Smooth muscle cell (in vitro differentiated cells): ENCODE measurements at regions not wholly inside any gene's neighbourhood (a gene's known extent, or its start where the extent isn't known, plus 50 kb on each side); places are given as distances from the start of the nearest gene placed in this dataset.
A peak's percentile ranks its signal among the peaks of the same experiment; 100 is the strongest.

Source experiments
- DNase-seq: peaks from one replicate; lab custom pipeline; 2025; ENCODE audit not compliant: unreplicated experiment; lab: John Stamatoyannopoulos, UW
- H2AFZ ChIP-seq: fragments of 200-600 bp; sonication (generic); 2 replicates; pipeline ENCODE4 v1.6.0; 2016; ENCODE audit warnings: antibody characterized with exemption, low read depth, mild to moderate bottlenecking
- H3F3A ChIP-seq: fragments of 200-600 bp; sonication (generic); 2 replicates; pipeline ENCODE4 v1.6.0; 2017; ENCODE audit warnings: antibody characterized with exemption, low read depth
- H3K27ac ChIP-seq: fragments of 200-600 bp; sonication (generic); 2 replicates; pipeline ENCODE4 v1.5.1; 2016; ENCODE audit warnings: low read depth, mild to moderate bottlenecking
- H3K27me3 ChIP-seq: fragments of 200-600 bp; sonication (generic); 2 replicates; pipeline ENCODE4 v1.6.1; 2016; ENCODE audit warnings: low read depth, mild to moderate bottlenecking
- H3K36me3 ChIP-seq: fragments of 200-600 bp; sonication (generic); 2 replicates; pipeline ENCODE4 v1.5.1; 2016; ENCODE audit warnings: low read depth
- H3K4me1 ChIP-seq: fragments of 200-600 bp; sonication (generic); 2 replicates; pipeline ENCODE4 v1.5.1; 2016; ENCODE audit warnings: low read depth
- H3K4me2 ChIP-seq: fragments of 200-600 bp; sonication (generic); 2 replicates; pipeline ENCODE4 v1.6.0; 2016; ENCODE audit warnings: mild to moderate bottlenecking
- H3K4me3 ChIP-seq: fragments of 200-600 bp; sonication (generic); 2 replicates; pipeline ENCODE4 v1.5.1; 2016; ENCODE audit warnings: mild to moderate bottlenecking
- H3K79me2 ChIP-seq: fragments of 200-600 bp; sonication (generic); 2 replicates; pipeline ENCODE4 v1.6.0; 2016; ENCODE audit warnings: low read depth, mild to moderate bottlenecking
- H3K9ac ChIP-seq: fragments of 200-600 bp; sonication (generic); 2 replicates; pipeline ENCODE4 v1.6.0; 2016; ENCODE audit warnings: low read depth
- H3K9me3 ChIP-seq: fragments of 200-600 bp; sonication (generic); replicated peaks from 2 replicates; pipeline ENCODE4 v1.5.1; 2016; ENCODE audit warnings: low read depth
- H4K20me1 ChIP-seq: fragments of 200-600 bp; sonication (generic); 2 replicates; pipeline ENCODE4 v1.6.0; 2016; ENCODE audit warnings: low read depth
- CTCF ChIP-seq: fragments of 200-600 bp; sonication (generic); IDR thresholded peaks from 2 replicates; pipeline ENCODE4 v1.5.1; 2017; ENCODE audit warnings: borderline replicate concordance, mild to moderate bottlenecking, antibody characterized with exemption; ENCODE audit not compliant: insufficient read depth, poor library complexity, severe bottlenecking
- WGBS: methylation state at CpG from one replicate; pipeline ENCODE4 v1.1.7; 2016; ENCODE audit warnings: low lambda C conversion rate; 5-methylcytosine and 5-hydroxymethylcytosine counted together

- peak overlapping the region; percentile 8 for H3K27ac ChIP-seq
- no peaks in the 10 kb centered on the region for H3F3A ChIP-seq
- H4K20me1 ChIP-seq, result no peaks in the 10 kb centered on the region
- no peaks in the 10 kb centered on the region for H3K79me2 ChIP-seq
- H3K27me3 ChIP-seq, result no peaks in the 10 kb centered on the region
- no peak overlapping the region for H2AFZ ChIP-seq
- no peak for TF ChIP-seq CTCF
- H3K4me1 ChIP-seq, result no peaks in the 10 kb centered on the region
- H3K4me3 ChIP-seq, result no peak overlapping the region
- no peak for DNase-seq
- no peak overlapping the region for H3K4me2 ChIP-seq
- H3K9ac ChIP-seq, result no peak overlapping the region
- no peaks in the 10 kb centered on the region for H3K9me3 ChIP-seq
- 45% methylated on average over 3 of the region's 3 CpGs for WGBS
- H3K36me3 ChIP-seq, result no peaks in the 10 kb centered on the region
These were observed 184.1 kb upstream of the TP63 start for GRCh38 chr3:189446959-189447560.

GRCh38 chr3:189449084-189449483 is 182.1 kb upstream of the TP63 start:
- Histone ChIP-seq H3K36me3 (no peaks in the 10 kb centered on the region), H3K4me1 (no peaks in the 10 kb centered on the region), H3K9ac (no peak overlapping the region), H3K27ac (no peak overlapping the region), H3K9me3 (no peaks in the 10 kb centered on the region), H3F3A (no peaks in the 10 kb centered on the region), H2AFZ (no peak overlapping the region), H3K27me3 (no peaks in the 10 kb centered on the region), H3K4me3 (no peak overlapping the region), H4K20me1 (no peaks in the 10 kb centered on the region), H3K79me2 (no peaks in the 10 kb centered on the region), H3K4me2 (no peak overlapping the region)
- TF ChIP-seq CTCF, result no peak
- 74% methylated on average over 1 of the region's 1 CpG for WGBS
- DNase-seq, result no peak

GRCh38 chr3:189455009-189455408 is 176.2 kb upstream of the TP63 start:
- Histone ChIP-seq H3K9me3 (no peaks in the 10 kb centered on the region), H3K27ac (no peak overlapping the region), H4K20me1 (no peaks in the 10 kb centered on the region), H3K4me1 (no peaks in the 10 kb centered on the region), H3K4me3 (no peak overlapping the region), H3K27me3 (no peaks in the 10 kb centered on the region), H3K36me3 (no peaks in the 10 kb centered on the region), H2AFZ (no peak overlapping the region), H3K9ac (no peak overlapping the region), H3K79me2 (no peaks in the 10 kb centered on the region), H3K4me2 (no peak overlapping the region), H3F3A (peaks cover 9% of the 10 kb centered on the region)
- no peak for TF ChIP-seq CTCF
- 94% methylated on average over 5 of the region's 5 CpGs for whole genome bisulfite sequencing
- no peak for DNase-seq
